HG03159 (cell line): ENCODE measurements at regions not wholly inside any gene's neighbourhood (a gene's known extent, or its start where the extent isn't known, plus 50 kb on each side); places are given as distances from the start of the nearest gene placed in this dataset.

Source experiments
- ATAC-seq: cut with Tn5 transposase; IDR thresholded peaks from one replicate; pipeline ENCODE4 v1.9.1; 2021; ENCODE audit warnings: mild to moderate bottlenecking, moderate library complexity; ENCODE audit not compliant: unreplicated experiment

- ATAC-seq = no peak
Measured at GRCh38 chr6:91449539-91449938, 862.7 kb upstream of the MAP3K7 start.

- ATAC-seq = no peak
Measured at GRCh38 chr6:91447530-91448254, 860.8 kb upstream of the MAP3K7 start.

GRCh38 chr6:91447081-91447480 is 860.2 kb upstream of the MAP3K7 start:
- no peak for ATAC-seq

GRCh38 chr6:91443405-91443804 is 856.5 kb upstream of the MAP3K7 start:
- no peak for ATAC-seq

GRCh38 chr6:91442342-91442741 is 855.5 kb upstream of the MAP3K7 start:
- no peak for ATAC-seq

- ATAC-seq = no peak
Measured at GRCh38 chr6:91438570-91438969, 851.7 kb upstream of the MAP3K7 start.

- no peak for ATAC-seq
Measured at GRCh38 chr6:91437315-91437729, 850.5 kb upstream of the MAP3K7 start.

- no peak for ATAC-seq
Measured at GRCh38 chr6:91436448-91436847, 849.6 kb upstream of the MAP3K7 start.

- no peak for ATAC-seq
Measured at GRCh38 chr6:91435630-91436029, 848.8 kb upstream of the MAP3K7 start.

GRCh38 chr6:91434576-91434975 is 847.7 kb upstream of the MAP3K7 start:
- no peak for ATAC-seq

GRCh38 chr6:91433660-91434534 is 847.0 kb upstream of the MAP3K7 start:
- ATAC-seq = no peak

- ATAC-seq = no peak
Measured at GRCh38 chr6:91428953-91429560, 842.2 kb upstream of the MAP3K7 start.

- no peak for ATAC-seq
Measured at GRCh38 chr6:91428296-91428695, 841.4 kb upstream of the MAP3K7 start.

GRCh38 chr6:91420243-91420642 is 833.4 kb upstream of the MAP3K7 start:
- no peak for ATAC-seq

- ATAC-seq = no peak
Measured at GRCh38 chr6:91415031-91415605, 828.2 kb upstream of the MAP3K7 start.

GRCh38 chr6:91412532-91412931 is 825.7 kb upstream of the MAP3K7 start:
- no peak for ATAC-seq

GRCh38 chr6:91407706-91408105 is 820.8 kb upstream of the MAP3K7 start:
- no peak for ATAC-seq

GRCh38 chr6:91392951-91393350 is 806.1 kb upstream of the MAP3K7 start:
- no peak for ATAC-seq

GRCh38 chr6:91387290-91388059 is 800.6 kb upstream of the MAP3K7 start:
- no peak for ATAC-seq

GRCh38 chr6:91386204-91386603 is 799.3 kb upstream of the MAP3K7 start:
- no peak for ATAC-seq

- no peak for ATAC-seq
Measured at GRCh38 chr6:91383207-91383606, 796.3 kb upstream of the MAP3K7 start.
